WTC11 (cell line): ENCODE measurements at regions not wholly inside any gene's neighbourhood (a gene's known extent, or its start where the extent isn't known, plus 50 kb on each side); places are given as distances from the start of the nearest gene placed in this dataset.

Source experiments
- ATAC-seq: fragments of 200-7000 bp; cut with Tn5 transposase; 2 replicates; pipeline ENCODE4 v1.10.0; 2021; ENCODE audit warnings: mild to moderate bottlenecking, moderate library complexity
- CTCF ChIA-PET: fragments of 300-600 bp; sonication (Branson Sonifier 250); formaldehyde crosslinking; loops from one replicate; lab custom pipeline; 2021; ENCODE audit warnings: antibody characterized with exemption; lab: Charles Lee
- POLR2A ChIA-PET: fragments of 350-600 bp; sonication (Branson Sonifier 250); formaldehyde crosslinking; loops from one replicate; lab custom pipeline; 2021; ENCODE audit warnings: antibody characterized with exemption; lab: Charles Lee
- DNase-seq: peaks from one replicate; pipeline ENCODE4 v3.0.0; 2021; ENCODE audit warnings: low spot score
- H3K27ac Mint-ChIP-seq: 2 replicates; pipeline ENCODE4 v1.8.0; 2021; ENCODE audit warnings: mixed read lengths
- H3K27me3 Mint-ChIP-seq: 2 replicates; pipeline ENCODE4 v1.8.0; 2021; ENCODE audit warnings: low read depth, mild to moderate bottlenecking, moderate library complexity, mixed read lengths
- H3K36me3 Mint-ChIP-seq: 2 replicates; pipeline ENCODE4 v1.8.0; 2021; ENCODE audit warnings: mixed read lengths
- H3K4me1 Mint-ChIP-seq: 2 replicates; pipeline ENCODE4 v1.8.0; 2022; ENCODE audit warnings: mixed read lengths
- H3K4me3 Mint-ChIP-seq: 2 replicates; pipeline ENCODE4 v1.8.0; 2021; ENCODE audit warnings: mild to moderate bottlenecking, moderate library complexity, mixed read lengths
- H3K9me3 Mint-ChIP-seq: 2 replicates; pipeline ENCODE4 v1.8.0; 2021; ENCODE audit warnings: mixed read lengths
- ARID4B ChIP-seq: sonication (generic); formaldehyde crosslinking; IDR thresholded peaks from 2 replicates; pipeline ENCODE4 v1.8.0; 2023; ENCODE audit warnings: missing genetic modification reagents, mild to moderate bottlenecking, borderline replicate concordance
- CREM ChIP-seq: sonication (generic); formaldehyde crosslinking; IDR thresholded peaks from 2 replicates; pipeline ENCODE4 v1.8.1; 2022; ENCODE audit warnings: mild to moderate bottlenecking, missing genetic modification reagents, moderate library complexity
- E2F4 ChIP-seq: sonication (generic); formaldehyde crosslinking; IDR thresholded peaks from 2 replicates; pipeline ENCODE4 v1.8.1; 2022; ENCODE audit warnings: low read depth, mild to moderate bottlenecking, moderate library complexity, missing genetic modification reagents, borderline replicate concordance
- MLX ChIP-seq: sonication (generic); formaldehyde crosslinking; IDR thresholded peaks from 2 replicates; pipeline ENCODE4 v1.8.1; 2023; ENCODE audit warnings: mild to moderate bottlenecking, missing genetic modification reagents, moderate library complexity
- NFATC4 ChIP-seq: fragments of 250-450 bp; sonication (Bioruptor Pico); IDR thresholded peaks from 2 replicates; pipeline ENCODE4 v1.9.0; 2021; ENCODE audit warnings: mild to moderate bottlenecking
- NR3C1 ChIP-seq: sonication (generic); formaldehyde crosslinking; conservative IDR thresholded peaks from 2 replicates; pipeline ENCODE4 v1.8.1; 2023; ENCODE audit warnings: low read depth, mild to moderate bottlenecking, missing genetic modification reagents
- OVOL2 ChIP-seq: fragments of 250-450 bp; sonication (Bioruptor Pico); IDR thresholded peaks from 2 replicates; pipeline ENCODE4 v1.9.0; 2021; ENCODE audit warnings: mild to moderate bottlenecking, borderline replicate concordance
- PRRX2 ChIP-seq: fragments of 250-450 bp; sonication (Bioruptor Pico); IDR thresholded peaks from 2 replicates; pipeline ENCODE4 v1.8.0; 2021; ENCODE audit warnings: mild to moderate bottlenecking
- SOX15 ChIP-seq: fragments of 250-450 bp; sonication (Bioruptor Pico); IDR thresholded peaks from 2 replicates; pipeline ENCODE4 v1.9.0; 2021; ENCODE audit warnings: mild to moderate bottlenecking
- STAT6 ChIP-seq: sonication (generic); formaldehyde crosslinking; conservative IDR thresholded peaks from 2 replicates; pipeline ENCODE4 v1.8.1; 2023; ENCODE audit warnings: mild to moderate bottlenecking, low read depth, missing genetic modification reagents, moderate library complexity
- TEAD1 ChIP-seq: sonication (generic); formaldehyde crosslinking; IDR thresholded peaks from 2 replicates; pipeline ENCODE4 v1.8.0; 2022; ENCODE audit warnings: mild to moderate bottlenecking, missing genetic modification reagents
- ZNF317 ChIP-seq: sonication (generic); formaldehyde crosslinking; IDR thresholded peaks from 2 replicates; pipeline ENCODE4 v1.8.1; 2023; ENCODE audit warnings: low read depth, mild to moderate bottlenecking, moderate library complexity, missing genetic modification reagents, borderline replicate concordance
- ZNF425 ChIP-seq: fragments of 250-450 bp; sonication (Bioruptor Pico); conservative IDR thresholded peaks from 2 replicates; pipeline ENCODE4 v1.9.0; 2021; ENCODE audit warnings: mild to moderate bottlenecking
- ZNF532 ChIP-seq: fragments of 250-450 bp; sonication (Bioruptor Pico); IDR thresholded peaks from 2 replicates; pipeline ENCODE4 v1.9.0; 2021; ENCODE audit warnings: mild to moderate bottlenecking, borderline replicate concordance
- ZNF671 ChIP-seq: fragments of 250-450 bp; sonication (Bioruptor Pico); IDR thresholded peaks from 2 replicates; pipeline ENCODE4 v1.8.0; 2021; ENCODE audit warnings: mild to moderate bottlenecking
- TF ChIP-seq, protein P1 (sequence below): sonication (generic); formaldehyde crosslinking; IDR thresholded peaks from 2 replicates; pipeline ENCODE4 v1.8.1; 2023; ENCODE audit warnings: mild to moderate bottlenecking, missing genetic modification reagents, moderate library complexity
- TF ChIP-seq, protein P2 (sequence below): sonication (generic); formaldehyde crosslinking; IDR thresholded peaks from 2 replicates; pipeline ENCODE4 v1.8.1; 2022; ENCODE audit warnings: low read depth, missing genetic modification reagents, borderline replicate concordance

- TF ChIP-seq STAT6 (CRISPR knock-in tag) = no peak
- TF ChIP-seq NFATC4 = no peak
- TF ChIP-seq, protein P1, sequence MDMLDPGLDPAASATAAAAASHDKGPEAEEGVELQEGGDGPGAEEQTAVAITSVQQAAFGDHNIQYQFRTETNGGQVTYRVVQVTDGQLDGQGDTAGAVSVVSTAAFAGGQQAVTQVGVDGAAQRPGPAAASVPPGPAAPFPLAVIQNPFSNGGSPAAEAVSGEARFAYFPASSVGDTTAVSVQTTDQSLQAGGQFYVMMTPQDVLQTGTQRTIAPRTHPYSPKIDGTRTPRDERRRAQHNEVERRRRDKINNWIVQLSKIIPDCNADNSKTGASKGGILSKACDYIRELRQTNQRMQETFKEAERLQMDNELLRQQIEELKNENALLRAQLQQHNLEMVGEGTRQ (CRISPR knock-in tag) = no peak
- TF ChIP-seq OVOL2 (CRISPR knock-in tag) = no peak
- no peak for TF ChIP-seq CREM (CRISPR knock-in tag)
- TF ChIP-seq MLX (CRISPR knock-in tag) = no peak
- no peak for TF ChIP-seq SOX15
- no peak for TF ChIP-seq ZNF317 (CRISPR knock-in tag)
- no peak for TF ChIP-seq ZNF532 (CRISPR knock-in tag)
These were observed 276.2 kb downstream of the MYCN start (continued) for GRCh38 chr2:16216558-16216945.

GRCh38 chr2:16215902-16216557 lies 275.7 kb downstream of the MYCN start:
- DNase-seq (no peak), ATAC-seq (no peak)
- Mint-ChIP-seq H3K9me3 (peaks cover 14% of the 10 kb centered on the region), H3K4me1 (peaks cover 18% of the 10 kb centered on the region), H3K27me3 (no peaks in the 10 kb centered on the region; the same call in 1 of the 2 replicates), H3K27ac (no peak overlapping the region), H3K36me3 (no peaks in the 10 kb centered on the region; the same call in 1 of the 2 replicates), H3K4me3 (no peak overlapping the region)
- CTCF ChIA-PET = no interaction called here
- POLR2A ChIA-PET = no interaction called here
- no peak for TF ChIP-seq PRRX2 (CRISPR knock-in tag)
- TF ChIP-seq NR3C1 (CRISPR knock-in tag) = no peak
- TF ChIP-seq ARID4B = no peak
- TF ChIP-seq ZNF425 = no peak
- TF ChIP-seq TEAD1 (CRISPR knock-in tag) = no peak
- TF ChIP-seq E2F4 (CRISPR knock-in tag) = no peak
- TF ChIP-seq, protein P2, sequence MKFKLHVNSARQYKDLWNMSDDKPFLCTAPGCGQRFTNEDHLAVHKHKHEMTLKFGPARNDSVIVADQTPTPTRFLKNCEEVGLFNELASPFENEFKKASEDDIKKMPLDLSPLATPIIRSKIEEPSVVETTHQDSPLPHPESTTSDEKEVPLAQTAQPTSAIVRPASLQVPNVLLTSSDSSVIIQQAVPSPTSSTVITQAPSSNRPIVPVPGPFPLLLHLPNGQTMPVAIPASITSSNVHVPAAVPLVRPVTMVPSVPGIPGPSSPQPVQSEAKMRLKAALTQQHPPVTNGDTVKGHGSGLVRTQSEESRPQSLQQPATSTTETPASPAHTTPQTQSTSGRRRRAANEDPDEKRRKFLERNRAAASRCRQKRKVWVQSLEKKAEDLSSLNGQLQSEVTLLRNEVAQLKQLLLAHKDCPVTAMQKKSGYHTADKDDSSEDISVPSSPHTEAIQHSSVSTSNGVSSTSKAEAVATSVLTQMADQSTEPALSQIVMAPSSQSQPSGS (CRISPR knock-in tag) = no peak
- TF ChIP-seq ZNF671 (CRISPR knock-in tag) = no peak
